HG02623 (cell line): ENCODE measurements at regions not wholly inside any gene's neighbourhood (a gene's known extent, or its start where the extent isn't known, plus 50 kb on each side); places are given as distances from the start of the nearest gene placed in this dataset.
"Not testable (repeated sequence)": the region's sequence is repeated elsewhere in the genome, so short reads cannot be mapped to it uniquely, and the experiment has no call there.

Source experiments
- ATAC-seq: cut with Tn5 transposase; IDR thresholded peaks from one replicate; pipeline ENCODE4 v1.9.1; 2021; ENCODE audit warnings: moderate library complexity; ENCODE audit not compliant: unreplicated experiment

DNA sequence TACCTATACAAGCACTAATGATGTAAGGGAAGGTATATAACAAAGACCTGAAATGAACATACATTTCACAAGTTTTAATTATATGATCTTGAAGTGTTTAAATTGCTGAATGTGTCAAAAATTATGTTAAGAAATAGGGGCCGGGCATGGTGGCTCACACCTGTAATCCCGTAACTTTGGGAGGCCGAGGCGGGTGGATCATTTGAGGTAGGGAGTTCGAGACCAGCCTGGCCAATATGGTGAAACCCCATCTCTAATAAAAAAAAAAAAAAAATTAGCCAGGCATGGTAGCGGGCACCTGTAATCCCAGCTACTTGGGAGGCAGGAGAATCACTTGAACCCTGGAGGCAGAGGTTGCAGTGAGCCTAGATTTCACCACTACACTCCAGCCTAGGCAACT lies 537.4 kb upstream of the STEAP1 start:
- not testable (repeated sequence) for ATAC-seq

DNA sequence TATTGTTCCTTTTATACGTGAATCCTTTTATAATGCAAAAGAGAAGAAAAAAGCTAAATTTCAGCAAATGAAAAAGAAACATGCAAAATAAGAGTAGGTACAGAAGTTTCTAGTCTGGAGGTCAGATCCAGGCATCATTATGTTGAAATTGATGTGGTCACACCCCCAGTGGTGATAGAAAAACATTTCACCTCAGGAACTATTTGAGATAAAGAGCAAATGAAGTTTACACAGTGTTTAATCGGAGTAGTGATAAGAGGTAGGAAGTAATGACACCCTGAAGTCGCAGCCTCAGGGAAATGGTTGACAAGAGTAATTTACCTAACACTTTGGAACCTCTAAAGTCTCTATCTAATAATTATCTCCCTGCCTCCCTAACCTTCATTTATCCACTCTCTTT lies 536.0 kb upstream of the STEAP1 start:
- no peak for ATAC-seq

DNA sequence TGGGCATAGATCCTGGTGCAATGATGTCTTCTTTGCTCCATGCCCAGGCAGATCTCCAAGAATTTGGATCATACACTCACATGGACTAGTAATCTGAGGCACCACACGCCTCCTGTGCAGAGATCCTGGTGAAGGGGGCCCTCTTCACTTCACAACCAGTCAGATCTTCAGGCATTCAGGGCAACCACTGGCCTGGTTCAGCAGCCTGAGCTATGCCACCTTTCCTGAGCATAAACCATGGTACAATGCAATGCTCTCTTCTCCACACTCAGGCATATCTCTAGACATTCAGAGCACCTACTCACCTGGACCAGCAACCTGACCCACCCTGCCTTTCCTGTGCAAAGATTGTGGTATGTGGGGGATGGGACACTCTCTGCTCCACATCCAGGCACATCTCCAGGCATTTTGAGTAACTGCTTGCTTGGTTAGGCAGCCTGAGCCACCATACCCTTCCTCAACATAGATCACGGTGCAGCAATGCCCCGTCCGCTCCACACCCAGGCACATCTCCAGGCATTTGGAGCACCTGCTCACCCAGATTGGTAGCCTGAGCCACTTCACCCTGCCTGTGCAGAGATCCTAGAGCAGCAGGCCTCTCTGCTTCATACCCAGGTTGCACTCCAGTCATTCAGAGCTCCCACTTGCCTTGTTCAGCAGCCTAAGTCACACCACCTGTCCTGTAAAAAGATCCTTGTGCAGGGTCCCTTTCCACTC lies 532.2 kb upstream of the STEAP1 start:
- no peak for ATAC-seq

DNA sequence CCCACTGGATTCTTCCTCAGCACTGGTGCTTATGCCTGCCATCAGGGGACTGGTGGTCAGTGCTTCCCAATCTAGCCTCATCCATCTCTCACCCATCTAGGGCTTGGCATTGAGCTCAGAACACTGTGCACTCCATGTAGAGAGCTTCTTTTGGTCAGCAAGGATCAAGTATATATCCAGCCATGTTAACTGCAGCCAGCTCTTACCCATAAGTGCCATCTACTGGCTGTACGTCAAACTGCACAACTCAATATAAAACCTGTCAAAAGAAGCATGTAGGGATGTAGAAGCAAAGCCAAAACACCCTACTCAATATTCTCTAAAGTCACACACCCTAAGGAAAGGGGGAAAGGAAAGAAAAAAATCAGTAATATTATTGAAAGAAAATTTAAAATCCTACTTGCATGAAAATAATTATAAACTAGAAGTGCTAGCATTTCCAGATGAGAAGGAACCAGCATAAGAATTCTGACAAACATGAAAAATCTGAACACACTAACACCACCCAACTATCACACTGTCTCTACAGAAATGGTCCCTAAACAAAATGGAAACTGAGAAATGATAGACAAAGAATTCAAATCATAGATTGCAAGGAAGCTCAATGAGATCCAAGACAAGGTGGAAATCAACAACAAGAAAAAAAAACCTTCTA lies 531.1 kb upstream of the STEAP1 start:
- ATAC-seq = peak; percentile 95

DNA sequence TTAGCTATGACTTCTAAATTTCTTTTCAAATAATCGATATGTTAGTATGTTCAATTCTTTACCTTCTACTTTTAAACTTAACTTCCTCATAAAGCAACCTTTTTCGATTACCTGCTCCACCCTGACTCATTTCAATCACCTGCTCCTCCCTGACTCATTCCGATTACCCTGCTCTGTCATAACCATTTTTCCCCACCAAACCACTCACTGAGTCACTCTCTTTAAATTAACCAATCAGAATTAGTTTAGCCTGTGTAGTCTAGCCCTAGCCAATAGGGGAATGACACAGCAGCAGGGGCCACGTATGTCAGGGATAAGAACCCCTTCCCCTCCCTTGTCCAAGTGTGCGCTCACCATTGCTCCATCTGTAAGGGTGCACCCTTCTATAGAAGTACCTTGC lies 530.1 kb upstream of the STEAP1 start:
- ATAC-seq = not testable (repeated sequence)

DNA sequence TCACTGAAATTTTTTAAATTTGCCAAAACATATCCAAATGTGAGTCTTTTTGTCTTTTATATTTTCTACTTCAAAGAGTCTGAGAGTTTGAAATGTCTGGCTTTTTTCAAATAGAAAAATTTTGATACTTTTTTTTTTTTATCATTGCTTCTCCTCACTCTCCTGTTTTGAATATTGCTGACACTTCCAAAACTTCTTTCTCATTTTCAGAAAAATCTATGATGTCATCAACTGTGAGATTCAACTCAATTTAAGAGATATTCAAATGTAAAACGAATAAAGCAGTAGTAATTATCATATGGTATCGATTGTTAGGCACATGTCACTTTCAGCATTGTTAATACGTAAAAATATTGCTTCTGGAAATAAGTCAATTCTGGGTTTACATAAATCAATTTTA lies 505.8 kb upstream of the STEAP1 start:
- no peak for ATAC-seq

DNA sequence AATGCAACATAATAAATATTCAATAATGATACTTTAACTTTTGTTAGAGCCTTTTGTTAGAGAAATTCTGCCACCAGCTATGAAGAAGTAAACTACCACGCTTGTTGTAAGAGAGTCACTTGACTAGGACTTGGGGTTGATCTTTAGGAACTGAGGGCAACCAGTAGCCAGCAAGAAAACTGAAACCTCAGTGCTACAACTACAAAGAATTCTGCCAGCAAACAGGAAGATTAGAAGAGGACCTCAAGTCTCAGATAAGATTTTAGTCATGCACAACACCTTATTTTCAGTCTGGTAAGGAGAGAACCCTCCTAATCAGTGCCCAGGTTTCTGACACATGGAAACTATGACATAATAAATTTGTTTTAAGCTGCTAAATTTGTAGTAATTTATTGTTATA lies 498.3 kb upstream of the STEAP1 start:
- ATAC-seq = no peak

DNA sequence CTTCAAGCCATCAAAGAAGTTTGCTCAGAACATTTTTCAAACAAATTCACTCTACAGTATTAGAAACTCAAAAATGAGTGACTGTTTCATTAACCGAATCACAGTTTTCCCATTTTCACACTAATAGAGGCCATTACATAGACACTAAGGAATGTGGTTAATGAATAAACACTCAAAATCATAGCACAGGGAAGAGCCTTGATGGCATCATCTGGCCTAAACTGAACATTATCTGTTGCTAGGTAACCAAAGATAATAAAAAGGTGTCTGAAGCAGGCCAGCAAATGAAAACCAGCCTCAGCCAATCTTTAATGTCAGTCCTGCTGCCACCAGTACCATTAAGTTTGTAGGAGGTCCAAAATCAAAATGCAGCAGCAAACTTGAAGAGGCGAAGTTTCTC lies 492.4 kb upstream of the STEAP1 start:
- ATAC-seq = no peak

DNA sequence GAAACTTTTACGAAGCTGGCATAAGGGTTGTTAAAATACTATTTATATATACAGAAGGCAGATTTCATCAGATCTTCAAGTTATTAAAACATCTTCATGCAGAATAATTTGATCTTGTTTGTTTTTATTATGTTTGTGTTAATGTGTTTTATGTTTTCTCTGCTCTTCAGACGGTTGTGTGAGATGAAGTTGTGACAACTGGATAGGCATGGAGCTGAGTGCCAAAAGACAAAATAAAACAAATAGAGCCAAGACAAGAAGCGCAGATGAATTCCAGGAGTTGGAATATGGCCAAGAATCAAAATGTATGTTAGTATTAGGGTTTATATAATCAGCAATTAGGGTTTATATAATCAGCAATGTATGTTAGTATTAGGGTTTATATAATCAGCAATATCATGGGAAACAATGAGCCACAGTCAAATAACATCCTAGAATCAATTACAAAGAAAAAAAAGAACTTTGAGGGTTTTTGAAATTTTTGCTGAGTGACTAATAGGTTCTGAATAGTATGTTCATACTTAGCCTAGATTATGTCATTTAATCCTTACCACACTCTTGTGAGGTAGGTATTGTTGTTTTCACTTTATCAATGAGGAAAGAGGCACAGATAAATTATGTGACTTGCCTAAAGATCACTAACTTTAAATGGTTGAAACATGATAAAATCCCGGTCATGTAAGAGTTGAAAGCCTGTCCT lies 488.0 kb upstream of the STEAP1 start:
- ATAC-seq = no peak

DNA sequence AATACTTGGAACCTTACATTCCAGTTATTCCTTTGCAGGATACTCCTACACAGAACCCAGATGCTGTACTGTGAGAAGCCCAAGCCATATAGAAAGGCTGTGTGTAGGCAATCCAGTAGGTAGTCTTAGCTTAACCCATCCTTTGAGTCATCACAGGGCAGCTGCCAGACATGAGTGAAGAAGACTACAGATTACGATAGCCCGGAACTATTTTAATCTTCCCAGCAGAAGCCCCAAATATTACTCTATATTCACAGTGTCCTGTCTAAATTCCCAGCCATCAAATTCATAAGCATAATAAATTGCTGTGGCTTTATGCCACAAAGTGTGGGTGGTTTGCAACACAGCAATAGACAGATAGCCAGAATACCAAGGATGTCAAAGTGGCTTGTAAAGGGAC lies 474.1 kb upstream of the STEAP1 start:
- ATAC-seq = no peak

DNA sequence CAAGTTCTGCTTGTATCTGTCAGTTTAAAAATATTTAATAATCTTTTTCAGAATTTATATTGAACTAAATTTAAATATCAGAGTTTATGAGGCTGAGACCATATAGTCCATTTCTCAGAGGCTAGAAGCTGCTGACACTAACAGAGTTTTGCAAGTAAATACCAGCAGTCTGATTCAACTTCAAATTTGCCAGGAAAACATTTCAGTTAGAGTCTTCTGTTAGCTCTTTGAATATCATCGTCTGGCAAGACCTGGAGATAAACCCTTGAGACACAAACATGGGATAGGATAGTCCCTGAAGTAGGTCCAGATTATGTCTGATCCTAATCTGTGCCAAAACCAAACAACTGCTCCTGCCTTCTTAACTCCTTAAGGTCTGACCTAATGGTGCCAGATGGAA lies 472.8 kb upstream of the STEAP1 start:
- no peak for ATAC-seq

DNA sequence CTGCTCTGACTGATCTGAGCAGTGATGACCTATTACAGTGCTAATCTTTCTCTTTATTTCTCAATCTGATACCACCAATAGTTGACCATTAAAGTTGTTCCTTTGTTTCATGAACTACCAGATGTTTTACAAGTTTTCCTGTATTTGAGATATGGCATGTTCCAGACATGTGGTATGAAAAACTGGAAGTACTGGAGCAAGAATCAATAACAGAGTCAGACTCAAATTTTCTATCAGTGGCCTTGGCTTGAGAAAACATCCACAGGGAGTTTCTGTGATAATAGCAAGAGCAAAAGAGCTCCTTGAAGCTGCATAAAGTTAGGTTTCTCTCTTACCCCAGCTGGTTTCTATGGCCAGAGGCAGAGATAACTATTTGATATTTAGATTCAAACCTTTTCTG lies 469.0 kb upstream of the STEAP1 start:
- ATAC-seq = no peak

DNA sequence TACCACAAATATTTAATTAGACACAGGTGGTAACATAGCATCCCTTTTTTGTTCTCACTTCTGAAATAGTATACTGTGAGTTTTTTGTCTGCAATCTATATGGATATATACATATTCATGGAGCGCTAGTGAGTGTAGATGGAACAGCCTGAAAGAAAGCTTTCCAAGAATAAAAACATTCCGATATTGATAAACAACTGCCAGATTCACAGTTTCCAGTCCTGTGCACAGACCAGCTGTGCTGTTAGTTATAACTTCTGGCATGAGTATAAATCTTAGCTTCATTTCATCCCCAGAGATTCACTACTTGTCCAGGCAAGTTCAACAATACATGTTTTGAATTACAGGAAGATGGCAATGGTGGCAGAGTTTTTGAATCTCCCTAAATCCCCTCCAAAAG lies 467.1 kb upstream of the STEAP1 start:
- ATAC-seq = no peak

DNA sequence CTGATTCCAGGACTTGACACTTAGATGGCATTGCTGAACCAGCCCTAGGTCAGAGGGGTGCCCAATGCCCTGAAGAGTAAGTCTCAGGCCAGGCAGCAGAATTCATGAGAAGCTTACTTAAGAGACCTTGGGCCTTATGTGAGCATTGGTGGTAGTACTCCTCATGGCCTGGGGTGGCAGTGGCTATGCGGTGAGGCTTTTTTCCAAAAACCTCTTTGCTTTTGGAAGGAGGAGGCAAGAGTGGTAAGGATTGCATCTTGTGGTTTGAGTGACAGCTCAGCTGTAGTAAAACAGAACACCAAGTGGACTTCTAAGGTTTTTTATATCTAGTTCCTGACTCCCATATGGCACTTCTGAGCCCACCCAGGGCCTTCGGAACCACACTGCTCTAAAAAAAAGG lies 459.0 kb upstream of the STEAP1 start:
- no peak for ATAC-seq

DNA sequence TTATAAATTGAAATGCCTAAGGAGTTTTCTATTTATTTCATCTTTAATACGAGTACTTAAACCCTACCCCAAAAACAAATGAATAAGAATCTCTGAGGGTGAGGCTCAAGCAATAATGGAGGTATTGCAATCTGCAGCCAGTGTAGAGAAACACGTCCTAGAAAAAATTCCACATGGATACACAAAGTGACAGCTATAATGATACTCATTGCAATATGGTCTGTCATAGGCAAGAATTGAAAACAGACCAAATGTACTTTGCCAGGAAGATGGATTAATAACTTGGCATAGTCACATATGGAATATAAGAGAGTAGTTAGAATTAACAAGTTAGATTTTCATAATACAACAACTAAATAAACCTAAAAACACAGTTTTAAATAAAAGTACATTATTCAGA lies 440.1 kb upstream of the STEAP1 start:
- ATAC-seq = no peak

DNA sequence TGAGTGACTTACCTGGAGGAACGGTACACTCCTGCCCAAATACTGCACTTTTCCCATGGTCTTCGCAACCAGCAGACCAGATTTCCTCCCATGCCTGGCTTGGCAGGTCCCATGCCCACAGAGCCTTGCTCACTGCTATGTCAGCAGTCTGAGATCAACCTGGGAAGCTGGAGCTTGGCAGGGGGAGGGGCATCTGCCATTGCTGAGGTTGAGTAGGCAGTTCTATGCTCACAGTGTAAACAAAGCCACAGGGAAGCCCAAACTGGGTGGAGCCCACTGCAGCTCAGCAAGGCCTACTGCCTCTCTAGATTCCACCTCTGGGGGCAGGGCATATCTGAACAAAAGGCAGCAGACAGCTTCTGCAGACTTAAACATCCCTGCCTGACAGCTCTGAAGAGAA lies 435.3 kb upstream of the STEAP1 start:
- ATAC-seq = not testable (repeated sequence)

DNA sequence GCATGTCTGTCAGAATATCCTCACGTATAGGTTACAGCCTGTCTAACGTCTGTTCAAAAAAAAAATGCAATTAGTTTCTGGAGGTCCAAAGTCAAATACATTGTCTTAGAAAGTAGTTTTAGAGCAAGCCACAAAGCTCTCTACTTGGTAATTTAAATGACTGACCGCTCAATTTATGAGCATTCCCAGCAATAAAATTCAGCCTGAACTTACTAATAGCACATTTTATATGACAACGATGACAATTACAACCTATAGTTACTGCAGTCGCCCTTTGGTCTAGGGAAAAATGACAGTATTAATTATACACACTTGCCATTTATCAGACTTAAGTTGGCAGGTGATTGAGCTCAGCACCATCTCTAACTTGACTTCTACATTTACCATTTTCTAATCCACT lies 425.8 kb upstream of the STEAP1 start:
- ATAC-seq = no peak

DNA sequence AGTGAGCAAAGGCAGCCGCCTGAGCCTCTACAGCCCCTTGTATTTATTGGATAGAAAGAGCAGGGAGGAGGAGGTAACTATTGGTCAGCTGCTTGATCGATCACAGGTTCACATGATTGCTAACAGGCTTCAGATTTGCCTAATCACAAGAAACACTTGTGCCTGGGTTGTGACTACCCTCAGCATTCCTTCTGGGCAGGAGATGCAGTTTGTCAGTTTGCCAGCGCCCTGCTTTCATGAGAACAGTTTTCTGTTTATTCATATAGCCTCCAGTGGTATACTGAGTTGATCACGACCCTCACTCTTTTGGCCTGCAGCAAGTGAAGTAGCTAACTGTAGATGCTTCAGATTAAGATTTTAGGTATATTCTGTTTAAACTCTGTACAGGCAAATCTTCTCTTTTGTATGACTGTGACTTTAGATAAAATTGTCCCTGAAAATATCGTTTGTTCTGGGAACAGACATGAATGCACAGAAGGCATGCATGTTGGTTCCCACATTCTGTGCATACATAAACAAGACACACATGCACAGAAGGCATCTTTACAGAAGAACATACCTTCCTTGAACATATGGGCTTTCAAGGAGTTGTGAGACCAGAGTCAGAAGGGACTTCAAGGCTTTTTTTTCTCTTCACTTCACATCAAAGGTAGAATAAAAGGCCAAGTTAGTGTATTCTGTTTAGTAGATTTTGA lies 422.4 kb upstream of the STEAP1 start:
- ATAC-seq = no peak

DNA sequence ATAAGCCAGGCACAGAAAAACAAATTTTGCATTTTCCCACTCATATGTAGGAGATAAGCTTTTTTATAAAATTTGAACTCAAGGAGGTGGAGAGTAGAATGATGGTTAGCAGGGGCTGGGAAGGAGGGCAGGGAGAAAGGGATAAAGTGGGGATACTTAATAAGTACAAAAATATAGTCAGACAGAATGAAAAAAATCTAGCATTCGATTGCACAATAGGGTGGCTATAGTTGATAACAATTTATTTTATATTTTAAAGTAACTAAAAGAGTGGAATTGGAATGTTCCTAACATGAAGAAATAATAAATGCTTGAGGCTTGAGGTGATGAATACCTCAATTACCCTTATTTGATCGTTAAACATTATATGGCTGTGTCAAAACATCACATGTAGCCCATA lies 415.7 kb upstream of the STEAP1 start:
- ATAC-seq = no peak

DNA sequence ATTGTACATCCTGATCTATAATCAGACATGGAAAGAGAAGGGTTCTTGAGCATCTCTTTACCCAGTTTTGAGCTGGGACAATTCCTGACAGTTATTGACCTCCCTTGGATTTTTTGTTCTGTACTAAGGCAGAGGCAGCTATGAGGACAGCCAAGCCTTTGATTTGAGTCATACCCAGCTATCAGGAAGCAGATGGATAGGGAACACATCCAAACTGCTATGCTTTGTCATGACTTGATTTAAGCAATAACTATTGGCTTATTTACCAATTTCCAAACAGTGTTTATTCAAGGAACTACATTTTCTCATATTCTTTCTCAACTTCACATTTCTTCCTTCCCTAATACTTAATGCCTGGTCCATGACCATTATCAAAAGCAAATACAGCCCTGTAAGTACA lies 396.4 kb upstream of the STEAP1 start:
- no peak for ATAC-seq

DNA sequence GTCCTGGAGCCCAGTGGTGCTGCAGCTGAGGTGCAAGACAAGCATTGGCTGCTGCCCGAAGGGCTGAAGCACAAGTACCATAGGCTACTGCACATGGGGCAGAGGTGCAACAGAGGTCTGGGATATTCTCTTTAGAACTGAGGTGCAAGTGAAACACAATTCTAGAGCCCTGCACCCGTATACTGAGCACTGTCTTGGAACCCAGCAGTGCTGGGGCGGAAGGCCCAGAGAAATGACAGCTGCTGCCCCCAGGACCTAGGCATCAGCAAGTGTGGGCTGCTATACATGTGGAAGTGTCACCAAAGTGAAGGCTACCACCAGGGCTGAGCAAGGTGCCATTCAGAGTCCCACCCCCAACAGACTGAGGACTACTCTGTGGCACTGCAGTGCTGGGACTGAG lies 393.6 kb upstream of the STEAP1 start:
- ATAC-seq = no peak

DNA sequence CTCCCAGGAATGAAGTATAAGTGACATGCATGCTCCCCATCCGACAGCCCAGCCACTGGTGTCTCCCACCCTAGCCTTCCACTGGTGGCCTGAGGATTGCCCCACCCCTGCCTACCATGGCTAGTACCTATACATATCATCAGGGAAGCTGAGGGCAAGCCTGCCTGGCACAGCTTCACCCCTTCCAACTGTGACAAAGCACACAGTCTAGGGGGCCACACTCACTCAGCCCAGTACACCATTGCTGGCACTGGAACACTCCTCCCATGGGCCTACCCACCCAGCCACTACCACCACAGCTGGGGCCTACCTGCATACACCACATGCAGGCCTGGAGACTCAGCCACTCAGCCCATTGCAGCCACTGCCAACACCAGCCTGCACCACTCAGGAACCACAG lies 393.1 kb upstream of the STEAP1 start:
- ATAC-seq = no peak
